Tibial artery (tissue), 4 donors: ENCODE measurements at regions not wholly inside any gene's neighbourhood (a gene's known extent, or its start where the extent isn't known, plus 50 kb on each side); places are given as distances from the start of the nearest gene placed in this dataset.

ENCODE experiments used
- DNase-seq, 2 donors: peaks; one replicate each; pipeline ENCODE4 v3.0.0-alpha.2; 2019
- H3K27ac ChIP-seq, 2 donors: fragments of 200-600 bp; sonication (generic) in 1 of 2; 1 replicate in 1 of 2; 2 replicates in 1 of 2; pipeline ENCODE4 v1.5.1; 2018 to 2019; ENCODE audit warnings: mild to moderate bottlenecking in 1 of 2
- H3K27me3 ChIP-seq, 2 donors: fragments of 200-600 bp; sonication (generic) in 1 of 2; one replicate each; pipeline versions ENCODE4 v1.5.1 to v1.6.0; 2016 to 2019
- H3K36me3 ChIP-seq, 3 donors: fragments of 200-600 bp; sonication (generic) in 2 of 3; one replicate each; pipeline ENCODE4 v1.5.1; 2016 to 2019; ENCODE audit warnings: mild to moderate bottlenecking in 2 of 3
- H3K4me1 ChIP-seq, 4 donors: fragments of 200-600 bp; sonication (generic) in 2 of 4; 1 replicate in 3 of 4; 2 replicates in 1 of 4; pipeline ENCODE4 v1.5.1; 2016 to 2019
- H3K4me3 ChIP-seq, 2 donors: fragments of 200-600 bp; sonication (generic) in 1 of 2; 1 replicate in 1 of 2; 2 replicates in 1 of 2; pipeline ENCODE4 v1.5.1; 2018 to 2019; ENCODE audit warnings: mild to moderate bottlenecking in 2 of 2
- H3K9me3 ChIP-seq, 3 donors: fragments of 200-600 bp; sonication (generic) in 1 of 3; one replicate each; pipeline ENCODE4 v1.5.1; 2016 to 2019
- CTCF ChIP-seq, 2 experiments: fragments of 200-600 bp in 1 of 2; fragments of 450-650 bp in 1 of 2; IDR thresholded peaks; one replicate each; pipeline ENCODE4 v1.5.1; 2017 to 2019; ENCODE audit warnings: antibody characterized with exemption in 2 of 2, mild to moderate bottlenecking in 1 of 2, moderate library complexity in 1 of 2
- intact Hi-C: fragments of 100-400 bp; cut with DNase I; formaldehyde crosslinking; loops from one replicate; pipeline ENCODE4 v1.15.0; 2023; ENCODE audit warnings: low total_unique reads

DNA sequence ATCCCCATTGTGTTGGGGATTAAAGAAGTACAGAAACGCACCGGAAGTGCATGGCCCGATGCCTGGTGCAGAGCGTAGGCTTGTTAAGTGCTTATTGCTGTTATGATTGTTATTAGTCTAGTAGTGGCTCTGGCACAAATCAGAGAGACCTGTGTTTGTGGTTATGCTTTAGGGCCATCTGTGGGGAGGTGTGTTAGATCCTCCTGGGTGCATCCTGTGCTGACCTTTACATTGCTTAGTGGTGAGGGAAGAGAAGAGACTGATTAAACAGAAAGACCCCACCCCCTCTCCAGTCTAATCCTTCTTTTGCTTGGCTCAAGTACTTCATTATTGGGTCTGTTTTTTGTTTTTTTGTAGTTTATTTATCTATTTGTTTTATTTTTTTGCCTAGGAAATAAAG is 112.7 kb upstream of the SPRY4 start:
- TF ChIP-seq CTCF (IDR thresholded peaks at IDR 0.05), result no peak
- H3K4me1 ChIP-seq, result peaks cover 0 to 21% (median 16%) of the 10 kb centered on the region in 4 donors
- H3K4me3 ChIP-seq, result no peak overlapping the region
- H3K9me3 ChIP-seq, result no peaks in the 10 kb centered on the region
- H3K27ac ChIP-seq, result no peak overlapping the region
- intact Hi-C loops, result no loop called here
- no peak for DNase-seq
- H3K27me3 ChIP-seq, result no peaks in the 10 kb centered on the region
- H3K36me3 ChIP-seq, result no peaks in the 10 kb centered on the region

GRCh38 chr5:142435410-142436115 is 110.7 kb upstream of the SPRY4 start:
- Histone ChIP-seq H3K4me3 (no peak overlapping the region), H3K4me1 (peaks cover 0 to 24% (median 16%) of the 10 kb centered on the region in 4 donors), H3K36me3 (no peaks in the 10 kb centered on the region), H3K27me3 (no peaks in the 10 kb centered on the region), H3K27ac (no peak overlapping the region), H3K9me3 (no peaks in the 10 kb centered on the region)
- intact Hi-C loops, result no loop called here
- TF ChIP-seq CTCF (IDR thresholded peaks at IDR 0.05), result no peak
- no peak for DNase-seq

- Histone ChIP-seq H3K27me3 (no peaks in the 10 kb centered on the region), H3K4me1 (peaks cover 0 to 22% (median 9%) of the 10 kb centered on the region in 4 donors), H3K4me3 (no peak overlapping the region), H3K9me3 (no peaks in the 10 kb centered on the region), H3K27ac (no peak overlapping the region), H3K36me3 (no peaks in the 10 kb centered on the region)
- intact Hi-C loops, result no loop called here
- no peak for TF ChIP-seq CTCF (IDR thresholded peaks at IDR 0.05)
- DNase-seq, result no peak
These were observed 109.4 kb upstream of the SPRY4 start for GRCh38 chr5:142434322-142434612.

- no peak for DNase-seq
- no peak overlapping the region for H3K4me3 ChIP-seq
- H3K36me3 ChIP-seq, result no peaks in the 10 kb centered on the region
- no peak for TF ChIP-seq CTCF (IDR thresholded peaks at IDR 0.05)
- no peak overlapping the region for H3K27ac ChIP-seq
- intact Hi-C loops, result no loop called here
- no peaks in the 10 kb centered on the region for H3K27me3 ChIP-seq
- H3K9me3 ChIP-seq, result no peaks in the 10 kb centered on the region
- H3K4me1 ChIP-seq, result peaks cover 0 to 16% (median 3%) of the 10 kb centered on the region in 4 donors
These were observed 108.9 kb upstream of the SPRY4 start for GRCh38 chr5:142433526-142434321.

DNA sequence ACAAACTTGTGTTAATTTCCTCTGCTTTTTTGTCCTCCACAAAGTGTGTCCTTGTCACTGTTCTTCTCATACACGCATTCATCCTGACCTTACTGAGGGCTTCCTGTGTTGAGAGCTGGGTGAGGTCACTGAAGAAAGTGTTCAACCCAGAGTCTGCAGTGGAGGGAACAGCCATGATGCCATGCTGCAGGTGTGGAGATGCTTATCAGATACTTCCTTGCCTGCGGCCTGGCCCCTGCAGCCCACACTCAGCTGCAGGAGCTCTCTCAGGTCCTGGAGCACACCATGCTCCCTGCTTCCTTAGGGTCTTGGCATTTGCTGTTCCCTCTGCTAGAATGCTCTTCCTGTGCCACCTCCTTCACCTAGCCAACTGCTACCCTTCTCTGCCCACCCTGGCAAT is 108.1 kb upstream of the SPRY4 start:
- no peak for DNase-seq
- H3K27me3 ChIP-seq, result no peaks in the 10 kb centered on the region
- intact Hi-C loops, result no loop called here
- H3K4me3 ChIP-seq, result no peak overlapping the region
- H3K4me1 ChIP-seq, result peaks cover 0 to 14% (median 0%) of the 10 kb centered on the region in 4 donors
- H3K36me3 ChIP-seq, result no peaks in the 10 kb centered on the region
- no peak overlapping the region for H3K27ac ChIP-seq
- H3K9me3 ChIP-seq, result no peaks in the 10 kb centered on the region
- TF ChIP-seq CTCF (IDR thresholded peaks at IDR 0.05), result no peak
